Eye (tissue), 1 donor: ENCODE measurements at regions not wholly inside any gene's neighbourhood (a gene's known extent, or its start where the extent isn't known, plus 50 kb on each side); places are given as distances from the start of the nearest gene placed in this dataset.

Source experiments
- DNase-seq: peaks from one replicate; pipeline ENCODE4 v3.0.0-alpha.2; 2015

- DNase-seq: no peak
Observed at GRCh38 chr9:86893811-86894490, 53.4 kb downstream of the GAS1 start.

- no peak for DNase-seq
Observed at GRCh38 chr9:86892576-86892975, 54.7 kb downstream of the GAS1 start.

- DNase-seq: no peak
Observed at GRCh38 chr9:86891886-86892437, 55.3 kb downstream of the GAS1 start.

- no peak for DNase-seq
Observed at GRCh38 chr9:86891091-86891490, 56.2 kb downstream of the GAS1 start.

- DNase-seq: no peak
Observed at GRCh38 chr9:86885232-86885631, 62.1 kb downstream of the GAS1 start.

- no peak for DNase-seq
Observed at GRCh38 chr9:86876621-86877196, 70.6 kb downstream of the GAS1 start.

GRCh38 chr9:86868616-86869015, 78.7 kb downstream of the GAS1 start:
- no peak for DNase-seq

- DNase-seq: peak; percentile 55
Observed at GRCh38 chr9:86867804-86868313, 79.4 kb downstream of the GAS1 start.

GRCh38 chr9:86865952-86866351, 81.4 kb downstream of the GAS1 start:
- DNase-seq: no peak

GRCh38 chr9:86860006-86860405, 87.3 kb downstream of the GAS1 start:
- DNase-seq: peak; percentile 19

- DNase-seq: no peak
Observed at GRCh38 chr9:86859056-86859455, 88.2 kb downstream of the GAS1 start.

GRCh38 chr9:86858009-86858408, 89.3 kb downstream of the GAS1 start:
- DNase-seq: no peak

- no peak for DNase-seq
Observed at GRCh38 chr9:86856259-86856658, 91.0 kb downstream of the GAS1 start.

- peak; percentile 95 for DNase-seq
Observed at GRCh38 chr9:86854898-86855523, 92.3 kb downstream of the GAS1 start.

- no peak for DNase-seq
Observed at GRCh38 chr9:86846656-86847055, 100.7 kb downstream of the GAS1 start.

- DNase-seq: peak; percentile 39
Observed at GRCh38 chr9:86843206-86843605, 104.1 kb downstream of the GAS1 start.

GRCh38 chr9:86842573-86842972, 104.7 kb downstream of the GAS1 start:
- no peak for DNase-seq

- DNase-seq: no peak
Observed at GRCh38 chr9:86839522-86839921, 107.8 kb downstream of the GAS1 start.

GRCh38 chr9:86838519-86839497, 108.5 kb downstream of the GAS1 start:
- no peak for DNase-seq

GRCh38 chr9:86837345-86837744, 110.0 kb downstream of the GAS1 start:
- no peak for DNase-seq

- no peak for DNase-seq
Observed at GRCh38 chr9:86836797-86837196, 110.5 kb downstream of the GAS1 start.

GRCh38 chr9:86836266-86836665, 111.0 kb downstream of the GAS1 start:
- DNase-seq: no peak

GRCh38 chr9:86830356-86830755, 117.0 kb downstream of the GAS1 start:
- no peak for DNase-seq
